ENCODE measurements at regions not wholly inside any gene's neighbourhood (a gene's known extent, or its start where the extent isn't known, plus 50 kb on each side); places are given as distances from the start of the nearest gene placed in this dataset.

DNA sequence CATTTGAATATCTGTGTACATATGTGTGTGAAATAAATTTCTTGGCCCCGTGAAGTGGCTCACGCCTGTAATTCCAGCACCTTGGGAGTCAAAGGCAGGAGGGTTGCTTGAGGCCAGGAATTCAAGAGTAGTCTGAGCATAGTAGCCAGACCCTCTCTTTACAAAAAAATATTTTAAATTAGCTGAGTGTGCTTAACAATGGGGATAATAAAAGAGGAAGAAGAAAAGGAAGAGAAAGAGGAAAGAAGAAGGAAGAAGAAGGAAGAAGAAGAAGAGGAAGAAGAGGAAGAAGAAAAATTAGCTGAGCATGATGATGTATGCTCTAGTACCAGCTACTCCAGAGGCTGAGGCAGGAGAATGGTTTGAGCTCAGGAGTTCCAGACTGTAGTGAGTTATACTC is 52.1 kb upstream of the XPO1 start:
- intact Hi-C loops (cut with DNase I), result no loop called here
- DNase-seq (ENCODE audit: low spot score) (no peak), ATAC-seq (no peak)

GRCh38 chr2:61588566-61588965 is 50.4 kb upstream of the XPO1 start:
- intact Hi-C loops (cut with DNase I), result no loop called here
- no peak for ATAC-seq
- no peak for DNase-seq (ENCODE audit: low spot score)
